DOHH2 (cell line): ENCODE measurements at regions not wholly inside any gene's neighbourhood (a gene's known extent, or its start where the extent isn't known, plus 50 kb on each side); places are given as distances from the start of the nearest gene placed in this dataset.

Experiments used
- EZH2phosphoT487 ChIP-seq: fragments of 200-600 bp; sonication (generic); IDR thresholded peaks from 2 replicates; pipeline ENCODE4 v1.6.1; 2017; ENCODE audit warnings: borderline replicate concordance, mild to moderate bottlenecking, antibody characterized with exemption, low read length, moderate library complexity, mixed read lengths
- TF ChIP-seq, protein P1 (sequence below): fragments of 200-600 bp; sonication (generic); IDR thresholded peaks from one replicate; pipeline ENCODE4 v1.5.1; 2014; ENCODE audit warnings: antibody characterized with exemption, mild to moderate bottlenecking, low read depth, low read length; ENCODE audit not compliant: poor library complexity, severe bottlenecking

DNA sequence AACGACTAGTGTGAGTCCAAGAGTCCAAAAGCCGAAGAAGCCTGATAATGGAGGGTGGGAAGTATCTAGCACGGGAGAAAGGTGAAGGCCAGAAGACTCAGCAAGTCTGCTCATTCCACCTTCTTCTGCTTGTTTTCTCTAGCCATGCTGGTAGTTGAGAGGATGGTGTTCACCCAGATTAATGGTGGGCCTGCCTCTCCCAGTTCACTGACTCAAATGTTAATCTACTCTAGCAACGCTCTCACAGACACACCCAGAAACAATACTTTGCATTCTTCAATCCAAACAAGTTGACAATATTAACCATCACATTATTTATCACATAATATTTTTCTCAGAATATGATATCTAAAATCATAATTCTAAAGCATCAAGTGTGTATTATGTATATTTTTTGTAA is 1055.1 kb upstream of the PCDH10 start:
- TF ChIP-seq EZH2phosphoT487 = no peak
- TF ChIP-seq, protein P1, sequence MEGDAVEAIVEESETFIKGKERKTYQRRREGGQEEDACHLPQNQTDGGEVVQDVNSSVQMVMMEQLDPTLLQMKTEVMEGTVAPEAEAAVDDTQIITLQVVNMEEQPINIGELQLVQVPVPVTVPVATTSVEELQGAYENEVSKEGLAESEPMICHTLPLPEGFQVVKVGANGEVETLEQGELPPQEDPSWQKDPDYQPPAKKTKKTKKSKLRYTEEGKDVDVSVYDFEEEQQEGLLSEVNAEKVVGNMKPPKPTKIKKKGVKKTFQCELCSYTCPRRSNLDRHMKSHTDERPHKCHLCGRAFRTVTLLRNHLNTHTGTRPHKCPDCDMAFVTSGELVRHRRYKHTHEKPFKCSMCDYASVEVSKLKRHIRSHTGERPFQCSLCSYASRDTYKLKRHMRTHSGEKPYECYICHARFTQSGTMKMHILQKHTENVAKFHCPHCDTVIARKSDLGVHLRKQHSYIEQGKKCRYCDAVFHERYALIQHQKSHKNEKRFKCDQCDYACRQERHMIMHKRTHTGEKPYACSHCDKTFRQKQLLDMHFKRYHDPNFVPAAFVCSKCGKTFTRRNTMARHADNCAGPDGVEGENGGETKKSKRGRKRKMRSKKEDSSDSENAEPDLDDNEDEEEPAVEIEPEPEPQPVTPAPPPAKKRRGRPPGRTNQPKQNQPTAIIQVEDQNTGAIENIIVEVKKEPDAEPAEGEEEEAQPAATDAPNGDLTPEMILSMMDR = no peak
